RCC 7860 (cell line): ENCODE measurements at regions not wholly inside any gene's neighbourhood (a gene's known extent, or its start where the extent isn't known, plus 50 kb on each side); places are given as distances from the start of the nearest gene placed in this dataset.

Experiments
- DNase-seq: peaks from one replicate; pipeline ENCODE4 v3.0.0-alpha.2; 2015; ENCODE audit warnings: low spot score
- FAIRE-seq: peaks from 2 replicates; lab custom pipeline; 2012; peaks lifted over from hg19 to GRCh38; lab: Jason Lieb, UNC

- DNase-seq (no peak), FAIRE-seq (no peak)
Observed at GRCh38 chr17:74028354-74029116, 174.9 kb upstream of the RPL38 start.

- DNase-seq (no peak), FAIRE-seq (no peak)
Observed at GRCh38 chr17:74031316-74032090, 172.0 kb upstream of the RPL38 start.

DNA sequence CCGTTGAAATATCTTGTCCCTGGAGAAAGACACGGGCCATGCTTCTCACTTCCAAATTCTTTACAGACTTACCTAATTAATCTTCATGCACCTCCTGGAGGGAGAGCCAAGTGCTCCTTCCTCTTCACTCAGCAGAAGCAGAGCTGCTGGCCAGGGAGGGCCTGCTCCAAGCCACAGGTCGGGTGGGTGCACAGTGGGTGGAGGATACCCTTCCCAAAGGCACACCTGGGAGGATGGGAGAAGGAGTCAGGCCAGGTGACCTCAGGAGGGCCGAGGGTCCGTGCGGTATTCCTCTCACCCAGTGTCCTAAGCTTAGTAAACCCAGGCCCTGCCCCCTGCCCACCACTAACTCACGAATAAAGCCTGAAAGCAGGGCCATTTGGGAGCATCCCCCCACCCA is 171.3 kb upstream of the RPL38 start:
- DNase-seq = no peak
- no peak for FAIRE-seq

- DNase-seq (peak; percentile 36), FAIRE-seq (no peak)
Observed at GRCh38 chr17:74037320-74037719, 166.2 kb upstream of the RPL38 start.

GRCh38 chr17:74040291-74040690 is 163.2 kb upstream of the RPL38 start:
- DNase-seq = no peak
- FAIRE-seq = no peak

GRCh38 chr17:74040729-74041128 is 162.7 kb upstream of the RPL38 start:
- no peak for DNase-seq

GRCh38 chr17:74041869-74042640 is 161.4 kb upstream of the RPL38 start:
- no peak for DNase-seq
- FAIRE-seq = no peak

More at GRCh38 chr17:74040729-74041128, 162.7 kb upstream of the RPL38 start:
- no peak for FAIRE-seq

DNA sequence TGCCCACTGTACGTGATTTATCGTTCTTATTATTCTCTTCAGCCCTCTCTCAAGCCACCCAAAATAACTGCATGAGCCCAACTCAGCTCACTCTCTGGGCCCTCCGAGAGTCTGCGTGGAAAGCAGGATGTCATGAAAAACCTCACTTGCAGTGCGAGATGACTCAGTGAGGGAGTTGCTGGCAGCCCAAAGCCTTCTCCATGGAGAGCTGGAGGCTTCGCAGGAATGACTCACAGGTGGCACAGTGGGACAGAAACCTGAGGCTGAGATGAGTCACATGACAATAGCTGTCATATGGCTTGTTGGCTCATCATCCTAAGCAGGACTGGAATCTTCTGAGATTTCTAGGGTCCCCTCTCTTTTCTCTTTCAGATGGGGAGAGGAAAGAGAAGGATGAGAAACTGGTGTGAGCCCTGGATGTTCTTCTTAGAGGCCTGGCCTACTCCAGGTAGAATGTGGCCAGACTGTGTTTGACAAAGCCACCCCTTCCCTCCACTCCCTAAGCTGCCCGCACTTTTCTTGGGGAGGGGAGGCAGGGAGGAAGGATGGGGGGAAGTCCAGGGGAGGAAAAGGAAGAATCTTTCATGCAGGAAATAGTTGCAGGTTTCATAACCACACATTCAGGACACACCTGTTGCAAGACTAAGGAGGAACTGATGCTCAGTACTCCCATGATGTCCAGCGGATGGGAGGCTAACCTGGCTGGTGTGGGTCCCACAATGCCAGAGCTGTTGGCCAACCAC is 160.6 kb upstream of the RPL38 start:
- DNase-seq = peak; percentile 89
- peak; percentile 96 for FAIRE-seq

DNA sequence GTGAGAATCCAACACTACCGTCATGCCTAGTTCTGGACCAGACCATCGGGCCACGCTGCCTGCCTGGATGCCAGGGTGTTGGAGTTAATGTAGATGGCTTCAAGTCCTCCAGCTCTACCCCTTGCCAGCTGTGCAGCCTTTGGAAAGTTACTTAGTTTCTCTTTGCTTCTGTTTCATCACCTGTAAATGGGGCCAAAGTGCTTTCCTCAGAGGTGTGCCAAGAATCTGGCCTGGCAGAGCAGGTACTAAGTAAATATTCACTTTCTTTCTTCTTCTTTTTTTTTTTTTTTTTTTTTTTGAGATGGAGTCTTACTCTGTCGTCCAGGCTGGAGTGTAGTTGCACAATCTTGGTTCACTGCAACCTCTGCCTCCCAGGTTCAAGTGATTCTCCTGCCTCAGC is 159.5 kb upstream of the RPL38 start:
- DNase-seq (no peak), FAIRE-seq (no peak)

- peak; percentile 20 for DNase-seq
- FAIRE-seq = no peak
Observed at GRCh38 chr17:74045608-74046280, 157.7 kb upstream of the RPL38 start.

DNA sequence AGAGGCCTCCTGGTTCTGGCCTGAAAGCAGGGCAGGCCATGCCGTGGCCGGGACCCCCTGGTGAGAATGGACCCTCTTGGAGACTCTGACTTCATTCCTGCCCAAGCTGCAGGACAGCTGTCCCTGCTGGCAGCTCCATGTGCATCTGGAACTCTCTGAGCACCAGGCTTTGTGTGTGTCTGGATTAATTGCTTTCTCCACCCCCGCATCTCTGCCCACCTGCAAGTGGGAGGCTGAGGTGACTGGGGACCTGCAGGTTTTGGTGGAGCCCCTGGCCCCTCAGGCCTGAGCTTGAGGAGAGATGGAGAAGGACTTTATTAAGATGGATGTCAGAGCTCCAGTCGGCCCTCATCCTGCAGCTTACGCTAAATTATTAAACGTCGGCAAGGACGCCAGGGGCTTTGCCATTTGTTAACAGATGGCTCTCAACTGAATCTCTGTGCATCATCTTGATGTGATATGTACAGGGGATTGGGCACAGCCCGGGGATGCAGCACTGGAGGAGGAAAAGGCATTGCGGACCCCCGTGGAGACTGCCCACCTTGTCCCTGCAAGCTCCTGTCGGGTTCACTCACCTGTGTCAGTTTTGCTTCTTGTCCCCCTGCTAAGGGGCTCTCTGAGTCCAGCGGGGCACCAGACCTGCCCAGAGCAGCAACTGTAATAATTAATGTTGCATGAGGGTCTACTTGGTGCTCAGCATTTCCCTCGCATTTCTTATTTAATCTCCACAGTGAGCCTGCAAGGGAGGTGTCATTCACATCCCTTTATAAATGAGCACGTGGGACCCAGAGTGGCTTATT is 154.1 kb upstream of the RPL38 start:
- no peak for FAIRE-seq
- DNase-seq = no peak

- FAIRE-seq = no peak
- DNase-seq = no peak
Observed at GRCh38 chr17:74049967-74050458, 153.5 kb upstream of the RPL38 start.

DNA sequence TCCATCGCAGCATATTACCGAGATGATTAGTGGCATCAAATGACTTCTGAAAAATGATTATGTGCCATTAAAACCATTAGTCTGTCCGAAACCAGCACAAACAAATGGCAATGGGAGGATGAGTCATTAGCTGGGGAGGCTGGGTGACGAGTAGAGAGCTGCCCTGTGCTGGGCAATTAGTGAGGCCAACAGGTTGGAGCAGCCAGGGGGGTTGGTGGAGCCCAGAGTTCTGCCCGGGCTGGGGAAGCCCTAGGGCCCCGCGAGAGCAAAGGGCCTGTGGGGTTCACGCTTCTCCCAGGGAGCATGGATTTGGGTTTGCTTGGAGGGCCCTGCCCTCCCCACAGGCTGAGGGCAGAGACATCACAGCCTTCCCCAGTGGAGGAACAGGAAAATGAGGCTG is 152.1 kb upstream of the RPL38 start:
- DNase-seq = no peak
- no peak for FAIRE-seq

- DNase-seq = no peak
- no peak for FAIRE-seq
Observed at GRCh38 chr17:74052993-74053711, 150.3 kb upstream of the RPL38 start.

DNA sequence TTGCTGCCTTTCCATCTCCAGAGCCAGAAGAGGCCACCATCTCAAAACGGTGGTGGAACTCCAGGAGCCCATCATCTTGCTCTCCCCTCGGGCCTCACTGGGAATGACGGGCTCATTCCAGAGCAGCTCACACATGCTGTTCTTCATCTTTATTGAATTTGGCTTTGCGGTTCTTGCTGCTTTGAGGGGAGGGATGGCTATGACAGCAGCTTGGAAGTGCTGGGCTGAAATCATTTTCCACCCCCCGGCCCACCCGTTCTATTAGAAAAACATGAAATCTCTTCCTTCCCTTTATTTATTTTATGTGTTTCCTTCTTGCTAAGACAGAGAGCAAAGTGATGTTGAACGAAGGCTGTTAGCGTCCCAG is 149.8 kb upstream of the RPL38 start:
- DNase-seq (no peak), FAIRE-seq (no peak)

GRCh38 chr17:74054249-74054648 is 149.2 kb upstream of the RPL38 start:
- FAIRE-seq (no peak), DNase-seq (no peak)

- DNase-seq (no peak), FAIRE-seq (no peak)
Observed at GRCh38 chr17:74055508-74056160, 147.8 kb upstream of the RPL38 start.
